Panc1 (cell line): ENCODE measurements at regions not wholly inside any gene's neighbourhood (a gene's known extent, or its start where the extent isn't known, plus 50 kb on each side); places are given as distances from the start of the nearest gene placed in this dataset.

ENCODE experiments used
- CTCF ChIP-seq: fragments of 450-650 bp; IDR thresholded peaks from 2 replicates; pipeline ENCODE4 v1.5.1; 2017; ENCODE audit warnings: mild to moderate bottlenecking
- POLR2AphosphoS5 ChIP-seq: IDR thresholded peaks from 2 replicates; pipeline ENCODE4 v1.6.1; 2012; ENCODE audit warnings: mild to moderate bottlenecking, low read depth, low read length, moderate library complexity
- REST ChIP-seq, 2 experiments: IDR thresholded peaks; 2 replicates each; pipeline ENCODE4 v1.6.1; 2011 to 2012; ENCODE audit warnings: low read depth in 2 of 2, control low read depth in 1 of 2, low read length in 1 of 2, mild to moderate bottlenecking in 1 of 2, moderate library complexity in 1 of 2; ENCODE audit not compliant: insufficient read depth in 1 of 2

- no peak for TF ChIP-seq CTCF
- TF ChIP-seq POLR2AphosphoS5 = no peak
- no peak for TF ChIP-seq REST (IDR thresholded peaks at IDR 0.05; ENCODE audit: insufficient read depth in 1 of 2, low read depth in 2 of 2, low read length in 1 of 2)
Observed at GRCh38 chr6:91310178-91310577, 723.3 kb upstream of the MAP3K7 start.
